HEK293 (cell line): ENCODE measurements at regions not wholly inside any gene's neighbourhood (a gene's known extent, or its start where the extent isn't known, plus 50 kb on each side); places are given as distances from the start of the nearest gene placed in this dataset.

Experiments
- CTCF ChIA-PET: fragments of 350-600 bp; formaldehyde crosslinking; extraction: SDS; loops from one replicate; lab custom pipeline; 2021; ENCODE audit warnings: antibody characterized with exemption; lab: Yijun Ruan, JAX
- POLR2A ChIA-PET: fragments of 300-600 bp; formaldehyde crosslinking; extraction: SDS; loops from one replicate; lab custom pipeline; 2020; ENCODE audit warnings: antibody characterized with exemption, inconsistent platforms; lab: Yijun Ruan, JAX
- H3K27ac ChIP-seq: fragments of 200-500 bp; sonication (Bioruptor generic); 2 replicates; pipeline ENCODE4 v1.5.1; 2014; ENCODE audit warnings: low read depth, low read length, control low read depth, inconsistent platforms; ENCODE audit errors: extremely low read depth
- H3K36me3 ChIP-seq, 2 experiments: fragments of 200-500 bp in 1 of 2; sonication (Bioruptor generic) in 1 of 2; 1 replicate in 1 of 2; 2 replicates in 1 of 2; pipeline ENCODE4 v1.5.1; 2014 to 2017; ENCODE audit warnings: inconsistent platforms in 2 of 2, low read length in 2 of 2; ENCODE audit not compliant: control insufficient read depth in 2 of 2, insufficient read depth in 1 of 2
- H3K4me1 ChIP-seq: fragments of 200-500 bp; sonication (Bioruptor generic); 2 replicates; pipeline ENCODE4 v1.5.1; 2014; ENCODE audit warnings: mild to moderate bottlenecking, low read length, inconsistent platforms; ENCODE audit not compliant: control insufficient read depth, insufficient read depth
- H3K4me3 ChIP-seq: 2 replicates; pipeline ENCODE4 v1.5.1; 2011; ENCODE audit warnings: low read depth, mild to moderate bottlenecking, control low read depth, low read length, moderate library complexity
- H3K9me3 ChIP-seq: fragments of 200-500 bp; sonication (Bioruptor generic); 2 replicates; pipeline ENCODE4 v1.5.1; 2014; ENCODE audit warnings: low read depth, low read length, inconsistent platforms; ENCODE audit not compliant: control insufficient read depth, insufficient read depth
- CTCF ChIP-seq: fragments of 450-650 bp; formaldehyde crosslinking; IDR thresholded peaks from 2 replicates; pipeline ENCODE4 v1.5.1; 2016; ENCODE audit warnings: missing biosample characterization, missing genetic modification characterization
- ELK4 ChIP-seq: IDR thresholded peaks from 2 replicates; pipeline ENCODE4 v1.6.1; 2011; ENCODE audit warnings: mild to moderate bottlenecking, low read depth, low read length, borderline replicate concordance
- FEZF1 ChIP-seq: fragments of 450-650 bp; formaldehyde crosslinking; IDR thresholded peaks from 2 replicates; pipeline ENCODE4 v1.5.1; 2016; ENCODE audit warnings: missing biosample characterization, missing genetic modification characterization
- KLF1 ChIP-seq: fragments of 450-650 bp; formaldehyde crosslinking; IDR thresholded peaks from 2 replicates; pipeline ENCODE4 v1.5.1; 2016; ENCODE audit warnings: missing biosample characterization, missing genetic modification characterization
- KLF8 ChIP-seq: fragments of 450-650 bp; formaldehyde crosslinking; IDR thresholded peaks from 2 replicates; pipeline ENCODE4 v1.5.1; 2016; ENCODE audit warnings: missing biosample characterization, missing genetic modification characterization
- PRDM1 ChIP-seq: fragments of 450-650 bp; formaldehyde crosslinking; IDR thresholded peaks from 2 replicates; pipeline ENCODE4; 2016; ENCODE audit warnings: missing biosample characterization, missing genetic modification characterization
- PRDM10 ChIP-seq: fragments of 450-650 bp; formaldehyde crosslinking; IDR thresholded peaks from 2 replicates; pipeline ENCODE4 v1.5.1; 2016; ENCODE audit warnings: missing biosample characterization, missing genetic modification characterization
- SP2 ChIP-seq: fragments of 450-650 bp; formaldehyde crosslinking; IDR thresholded peaks from 2 replicates; pipeline ENCODE4 v1.5.1; 2016; ENCODE audit warnings: missing biosample characterization, missing genetic modification characterization
- TRIM28 ChIP-seq: IDR thresholded peaks from 2 replicates; pipeline ENCODE4 v1.6.1; 2011; ENCODE audit warnings: low read length, control low read depth, borderline replicate concordance
- ZEB2 ChIP-seq: fragments of 450-650 bp; formaldehyde crosslinking; IDR thresholded peaks from 2 replicates; pipeline ENCODE4 v1.5.1; 2016; ENCODE audit warnings: missing biosample characterization, missing genetic modification characterization
- ZNF133 ChIP-seq: fragments of 450-650 bp; formaldehyde crosslinking; IDR thresholded peaks from 2 replicates; pipeline ENCODE4 v1.5.1; 2016; ENCODE audit warnings: missing biosample characterization, missing genetic modification characterization
- ZNF146 ChIP-seq: fragments of 450-650 bp; formaldehyde crosslinking; IDR thresholded peaks from 2 replicates; pipeline ENCODE4 v1.5.1; 2016; ENCODE audit warnings: missing biosample characterization, missing genetic modification characterization
- ZNF23 ChIP-seq: fragments of 450-650 bp; formaldehyde crosslinking; IDR thresholded peaks from 2 replicates; pipeline ENCODE4 v1.5.1; 2016; ENCODE audit warnings: missing biosample characterization, missing genetic modification characterization, borderline replicate concordance
- ZNF239 ChIP-seq: fragments of 450-650 bp; formaldehyde crosslinking; IDR thresholded peaks from 2 replicates; pipeline ENCODE4 v1.5.1; 2016; ENCODE audit warnings: missing biosample characterization, missing genetic modification characterization
- ZNF768 ChIP-seq: fragments of 450-650 bp; formaldehyde crosslinking; IDR thresholded peaks from 2 replicates; pipeline ENCODE4 v1.5.1; 2018; ENCODE audit warnings: missing biosample characterization, mild to moderate bottlenecking, missing genetic modification characterization
- ZSCAN23 ChIP-seq: fragments of 450-650 bp; formaldehyde crosslinking; IDR thresholded peaks from 2 replicates; pipeline ENCODE4 v1.5.1; 2016; ENCODE audit warnings: missing biosample characterization, missing genetic modification characterization
- ZSCAN30 ChIP-seq: fragments of 450-650 bp; IDR thresholded peaks from 2 replicates; pipeline ENCODE4 v1.5.1; 2018; ENCODE audit warnings: missing biosample characterization, mild to moderate bottlenecking, missing genetic modification characterization, moderate library complexity
- ZXDB ChIP-seq: fragments of 450-650 bp; formaldehyde crosslinking; IDR thresholded peaks from 2 replicates; pipeline ENCODE4 v1.5.1; 2016; ENCODE audit warnings: missing biosample characterization, missing genetic modification characterization
- TF ChIP-seq, protein P1 (sequence below): fragments of 450-650 bp; formaldehyde crosslinking; IDR thresholded peaks from 2 replicates; pipeline ENCODE4 v1.5.1; 2016; ENCODE audit warnings: missing biosample characterization, missing genetic modification characterization

DNA sequence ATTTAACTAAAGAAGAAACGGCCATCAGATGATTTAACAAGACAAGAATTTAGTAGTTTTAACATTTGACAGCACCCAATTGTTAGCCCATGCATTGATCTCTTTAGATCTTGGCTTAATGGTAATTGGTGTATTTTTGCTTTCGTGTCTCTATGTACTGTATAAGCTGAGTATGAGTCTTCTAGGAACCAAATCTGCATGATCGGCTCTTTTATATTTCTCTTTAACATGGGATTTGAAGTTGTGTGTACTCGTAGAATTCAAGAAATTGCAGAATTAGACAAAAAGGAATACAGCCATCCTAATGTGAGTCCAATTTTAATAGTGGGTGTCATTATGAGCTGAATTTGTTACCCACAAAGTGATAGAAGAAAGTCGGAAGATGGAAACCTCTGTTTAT, 438.9 kb upstream of the WWC1 start (continued):
- TF ChIP-seq CTCF (tag by site-specific recombination) (no peak), TRIM28 (no peak), ZNF23 (no peak), KLF1 (tag by site-specific recombination) (no peak), PRDM10 (no peak), ZNF768 (no peak)

GRCh38 chr5:167853421-167853820, 438.0 kb upstream of the WWC1 start:
- ChIA-PET CTCF (no interaction called here), POLR2A (no interaction called here)
- TF ChIP-seq ZNF146 (tag by site-specific recombination): no peak
- no peak for TF ChIP-seq ZXDB (tag by site-specific recombination)
- no peak for TF ChIP-seq KLF8 (tag by site-specific recombination)
- TF ChIP-seq FEZF1 (tag by site-specific recombination): no peak
- TF ChIP-seq SP2 (tag by site-specific recombination): no peak
- H3K4me3 ChIP-seq: no peak overlapping the region
- no peaks in the 10 kb centered on the region for H3K4me1 ChIP-seq
- no peaks in the 10 kb centered on the region for H3K9me3 ChIP-seq
- H3K27ac ChIP-seq: no peak overlapping the region
- H3K36me3 ChIP-seq: no peaks in the 10 kb centered on the region

DNA sequence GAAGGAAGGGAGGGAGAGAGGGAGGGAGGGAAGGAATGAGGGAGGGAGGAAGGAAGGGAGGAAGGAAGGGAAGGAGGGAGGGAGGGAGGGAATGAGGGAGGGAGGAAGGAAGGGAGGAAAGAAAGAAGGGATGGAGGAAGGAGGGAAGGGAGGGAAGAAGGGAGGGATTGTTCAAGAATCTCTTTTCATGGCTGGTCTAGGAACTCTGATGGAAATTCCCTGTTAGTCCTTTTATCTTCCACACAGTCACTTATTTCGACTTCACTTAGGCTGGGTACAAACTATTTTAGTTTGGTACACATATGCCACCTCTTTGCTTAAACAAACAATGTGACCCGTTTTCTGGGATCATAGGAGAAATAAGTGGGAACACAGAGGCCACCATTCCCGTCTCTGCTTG, 435.6 kb upstream of the WWC1 start:
- no peaks in the 10 kb centered on the region for H3K36me3 ChIP-seq
- ChIA-PET CTCF (interaction anchor here (0.6 kb wide), 1 partner anchor 91 kb away, joined by 3 read pairs; no protein-coding TSS in a partner anchor), POLR2A (no interaction called here)
- H3K27ac ChIP-seq: no peak overlapping the region
- H3K4me3 ChIP-seq: no peak overlapping the region
- no peaks in the 10 kb centered on the region for H3K9me3 ChIP-seq
- H3K4me1 ChIP-seq: no peaks in the 10 kb centered on the region
- no peak for TF ChIP-seq ZEB2 (tag by site-specific recombination)
- no peak for TF ChIP-seq PRDM1 (tag by site-specific recombination)
- TF ChIP-seq ZNF239: no peak
- TF ChIP-seq, protein P1, sequence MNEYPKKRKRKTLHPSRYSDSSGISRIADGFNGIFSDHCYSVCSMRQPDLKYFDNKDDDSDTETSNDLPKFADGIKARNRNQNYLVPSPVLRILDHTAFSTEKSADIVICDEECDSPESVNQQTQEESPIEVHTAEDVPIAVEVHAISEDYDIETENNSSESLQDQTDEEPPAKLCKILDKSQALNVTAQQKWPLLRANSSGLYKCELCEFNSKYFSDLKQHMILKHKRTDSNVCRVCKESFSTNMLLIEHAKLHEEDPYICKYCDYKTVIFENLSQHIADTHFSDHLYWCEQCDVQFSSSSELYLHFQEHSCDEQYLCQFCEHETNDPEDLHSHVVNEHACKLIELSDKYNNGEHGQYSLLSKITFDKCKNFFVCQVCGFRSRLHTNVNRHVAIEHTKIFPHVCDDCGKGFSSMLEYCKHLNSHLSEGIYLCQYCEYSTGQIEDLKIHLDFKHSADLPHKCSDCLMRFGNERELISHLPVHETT: no peak
- TF ChIP-seq ZSCAN30 (tag by site-specific recombination): no peak
- no peak for TF ChIP-seq ELK4
- TF ChIP-seq ZNF133 (tag by site-specific recombination): no peak
- TF ChIP-seq ZSCAN23 (tag by site-specific recombination): no peak
